PC-9 (cell line): ENCODE measurements at regions not wholly inside any gene's neighbourhood (a gene's known extent, or its start where the extent isn't known, plus 50 kb on each side); places are given as distances from the start of the nearest gene placed in this dataset.

ENCODE experiments used
- EZH2 ChIP-seq: fragments of 200-600 bp; sonication (generic); IDR thresholded peaks from 2 replicates; pipeline ENCODE4 v1.8.0; 2017; ENCODE audit warnings: antibody characterized with exemption, low read depth
- TF ChIP-seq, protein P1 (sequence below): fragments of 200-600 bp; sonication (generic); conservative IDR thresholded peaks from 2 replicates; pipeline ENCODE4 v1.6.1; 2017; ENCODE audit warnings: mixed run types, antibody characterized with exemption, mild to moderate bottlenecking, moderate library complexity

DNA sequence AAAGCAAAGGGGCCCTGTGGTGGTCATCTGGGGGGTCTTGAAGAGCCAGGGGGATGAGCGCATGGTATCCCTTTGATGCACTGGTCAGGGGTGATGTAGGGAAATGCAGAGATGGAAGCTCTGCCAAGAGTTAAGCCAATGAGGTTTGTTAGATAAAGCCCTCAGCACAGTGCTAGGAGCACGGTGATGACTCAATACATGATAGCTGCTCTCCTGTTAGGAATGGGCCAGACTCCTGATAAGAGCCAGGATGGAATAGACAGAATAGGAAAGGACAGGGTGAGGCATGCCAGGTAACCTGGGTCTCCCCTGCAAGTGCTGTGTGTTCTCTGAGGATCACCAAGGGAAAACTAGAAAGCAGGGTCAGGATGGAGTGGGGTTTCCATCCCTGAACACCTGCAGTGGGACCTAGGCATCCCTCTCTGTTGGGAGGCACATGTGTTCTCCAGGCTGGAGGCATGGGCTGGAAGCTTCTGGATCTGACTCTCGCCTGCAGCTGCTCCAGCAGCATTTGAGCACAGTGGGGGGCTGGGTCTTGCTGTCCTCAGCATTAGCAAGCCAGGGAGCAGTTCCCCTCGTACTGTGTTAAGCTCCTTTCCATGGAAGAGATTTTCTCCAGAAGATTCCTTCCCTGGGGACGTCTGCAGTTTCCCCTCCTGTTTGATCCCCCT lies 71.8 kb upstream of the TIAM2 start:
- TF ChIP-seq, protein P1, sequence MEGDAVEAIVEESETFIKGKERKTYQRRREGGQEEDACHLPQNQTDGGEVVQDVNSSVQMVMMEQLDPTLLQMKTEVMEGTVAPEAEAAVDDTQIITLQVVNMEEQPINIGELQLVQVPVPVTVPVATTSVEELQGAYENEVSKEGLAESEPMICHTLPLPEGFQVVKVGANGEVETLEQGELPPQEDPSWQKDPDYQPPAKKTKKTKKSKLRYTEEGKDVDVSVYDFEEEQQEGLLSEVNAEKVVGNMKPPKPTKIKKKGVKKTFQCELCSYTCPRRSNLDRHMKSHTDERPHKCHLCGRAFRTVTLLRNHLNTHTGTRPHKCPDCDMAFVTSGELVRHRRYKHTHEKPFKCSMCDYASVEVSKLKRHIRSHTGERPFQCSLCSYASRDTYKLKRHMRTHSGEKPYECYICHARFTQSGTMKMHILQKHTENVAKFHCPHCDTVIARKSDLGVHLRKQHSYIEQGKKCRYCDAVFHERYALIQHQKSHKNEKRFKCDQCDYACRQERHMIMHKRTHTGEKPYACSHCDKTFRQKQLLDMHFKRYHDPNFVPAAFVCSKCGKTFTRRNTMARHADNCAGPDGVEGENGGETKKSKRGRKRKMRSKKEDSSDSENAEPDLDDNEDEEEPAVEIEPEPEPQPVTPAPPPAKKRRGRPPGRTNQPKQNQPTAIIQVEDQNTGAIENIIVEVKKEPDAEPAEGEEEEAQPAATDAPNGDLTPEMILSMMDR, result no peak
- no peak for TF ChIP-seq EZH2
